HG03558 (cell line): ENCODE measurements at regions not wholly inside any gene's neighbourhood (a gene's known extent, or its start where the extent isn't known, plus 50 kb on each side); places are given as distances from the start of the nearest gene placed in this dataset.

Experiments
- ATAC-seq: cut with Tn5 transposase; IDR thresholded peaks from one replicate; pipeline ENCODE4 v1.9.1; 2021; ENCODE audit warnings: moderate number of reproducible peaks; ENCODE audit not compliant: unreplicated experiment; ENCODE audit errors: extremely low read depth

GRCh38 chr6:4625557-4625956 is 150.6 kb upstream of the CDYL start:
- no peak for ATAC-seq

GRCh38 chr6:4624726-4625125 is 151.5 kb upstream of the CDYL start:
- no peak for ATAC-seq

GRCh38 chr6:4620284-4621151 is 155.7 kb upstream of the CDYL start:
- no peak for ATAC-seq

- no peak for ATAC-seq
Measured at GRCh38 chr6:4616311-4616710, 159.9 kb upstream of the CDYL start.

GRCh38 chr6:4615891-4616290 is 160.3 kb upstream of the CDYL start:
- ATAC-seq: no peak

- ATAC-seq: no peak
Measured at GRCh38 chr6:4615231-4615630, 161.0 kb upstream of the CDYL start.

GRCh38 chr6:4614637-4615036 is 161.6 kb upstream of the CDYL start:
- no peak for ATAC-seq

- ATAC-seq: no peak
Measured at GRCh38 chr6:4613795-4614194, 162.4 kb upstream of the CDYL start.

GRCh38 chr6:4613381-4613780 is 162.8 kb upstream of the CDYL start:
- no peak for ATAC-seq

- no peak for ATAC-seq
Measured at GRCh38 chr6:4612636-4613171, 163.5 kb upstream of the CDYL start.

- ATAC-seq: no peak
Measured at GRCh38 chr6:4611429-4612129, 164.6 kb upstream of the CDYL start.

- ATAC-seq: no peak
Measured at GRCh38 chr6:4610256-4610655, 165.9 kb upstream of the CDYL start.

GRCh38 chr6:4608361-4609115 is 167.7 kb upstream of the CDYL start:
- no peak for ATAC-seq

GRCh38 chr6:4607793-4608192 is 168.4 kb upstream of the CDYL start:
- no peak for ATAC-seq

GRCh38 chr6:4606821-4607704 is 169.1 kb upstream of the CDYL start:
- no peak for ATAC-seq

GRCh38 chr6:4606016-4606415 is 170.2 kb upstream of the CDYL start:
- no peak for ATAC-seq

GRCh38 chr6:4603856-4604369 is 172.3 kb upstream of the CDYL start:
- ATAC-seq: no peak

GRCh38 chr6:4603291-4603690 is 172.9 kb upstream of the CDYL start:
- ATAC-seq: no peak

- ATAC-seq: no peak
Measured at GRCh38 chr6:4599924-4600323, 176.3 kb upstream of the CDYL start.
